ENCODE measurements at regions not wholly inside any gene's neighbourhood (a gene's known extent, or its start where the extent isn't known, plus 50 kb on each side); places are given as distances from the start of the nearest gene placed in this dataset.
"Not testable (repeated sequence)": the region's sequence is repeated elsewhere in the genome, so short reads cannot be mapped to it uniquely, and the experiment has no call there.

DNA sequence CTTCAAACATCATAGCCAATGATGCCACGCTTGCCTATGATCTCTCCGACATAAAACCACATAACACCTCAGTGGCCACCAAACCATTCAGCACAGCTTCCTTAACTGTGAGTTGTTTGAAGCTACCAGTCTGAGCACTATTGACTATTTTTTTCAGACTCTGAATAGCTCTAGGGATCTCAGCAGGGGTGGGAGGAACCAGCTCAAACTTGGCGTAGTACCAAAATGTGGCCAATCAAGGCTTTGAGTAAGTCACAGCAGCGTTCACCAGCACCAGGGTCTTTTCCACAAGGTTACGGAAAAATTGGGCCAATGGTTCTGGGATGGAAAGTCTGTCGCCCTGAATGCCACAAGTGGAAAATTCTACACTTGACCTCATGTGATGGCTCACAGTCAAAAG, 70.6 kb downstream of the SMPDL3A start:
- DNase-seq (ENCODE audit: low spot score), result no peak

DNA sequence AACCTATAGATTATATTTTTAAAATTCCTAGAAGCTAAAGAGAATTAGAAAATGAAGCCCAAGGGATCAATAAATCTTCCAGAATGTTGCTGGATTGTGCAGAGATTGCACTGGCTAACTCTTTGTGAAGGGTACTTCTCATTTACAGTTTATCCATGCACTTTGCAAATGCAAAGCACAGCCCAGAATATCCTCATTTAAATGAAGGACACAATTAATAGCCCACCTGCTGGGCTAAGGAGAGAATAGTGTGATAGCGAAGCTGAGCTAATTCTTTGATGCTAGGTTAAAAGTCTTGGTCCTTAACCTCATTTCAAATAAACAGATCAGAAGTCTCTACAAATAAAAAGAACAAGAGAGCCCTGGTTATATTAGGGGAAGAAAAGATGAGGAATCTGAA, 72.5 kb downstream of the SMPDL3A start:
- DNase-seq (ENCODE audit: low spot score), result no peak

DNA sequence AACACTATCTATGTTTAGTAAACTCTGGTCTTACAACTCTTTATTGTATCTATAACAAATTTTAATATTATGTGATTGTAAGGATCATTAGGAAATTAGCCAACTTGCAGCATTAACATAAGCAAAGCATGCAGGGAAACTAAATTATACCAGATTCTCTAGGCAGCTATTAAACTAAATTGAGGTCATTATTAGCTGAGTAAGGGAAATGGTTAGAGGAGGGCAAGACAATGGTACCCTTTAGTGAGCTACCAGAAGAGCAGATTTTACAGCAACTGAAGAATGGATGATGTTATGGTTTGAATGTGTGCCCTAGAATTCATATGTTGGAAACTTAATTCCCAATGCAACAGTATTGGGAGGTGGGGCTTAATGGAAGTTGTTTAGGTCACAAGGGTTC, 79.1 kb downstream of the SMPDL3A start:
- DNase-seq (ENCODE audit: low spot score), result no peak

DNA sequence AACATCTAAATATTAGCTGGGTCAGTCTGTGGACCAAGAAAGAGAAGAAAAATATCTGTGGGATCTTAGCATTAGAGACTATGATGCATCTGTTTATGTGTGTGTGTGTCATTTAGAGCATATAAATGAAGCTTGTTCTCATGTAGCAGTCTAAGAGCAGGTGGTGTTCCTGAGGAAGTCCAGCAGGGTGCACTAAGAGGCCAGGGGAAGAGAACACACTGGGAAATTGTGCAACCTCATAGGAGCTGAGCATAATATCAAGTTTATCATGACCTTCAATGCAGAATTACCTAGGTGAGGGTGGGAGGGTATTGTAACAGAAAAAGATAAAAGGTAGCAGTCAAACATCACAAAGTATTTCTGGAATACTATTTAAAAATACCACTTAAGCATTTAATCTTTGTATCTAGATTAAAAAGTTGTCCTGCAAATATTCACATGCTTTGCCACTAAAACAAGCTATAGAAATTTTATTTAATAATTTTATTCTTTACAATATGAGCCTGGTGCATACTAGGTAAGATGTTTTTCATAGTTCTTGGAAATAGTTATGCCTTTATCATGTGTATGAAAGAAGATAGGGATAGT, 80.5 kb downstream of the SMPDL3A start:
- DNase-seq (ENCODE audit: low spot score), result peak; percentile 42

DNA sequence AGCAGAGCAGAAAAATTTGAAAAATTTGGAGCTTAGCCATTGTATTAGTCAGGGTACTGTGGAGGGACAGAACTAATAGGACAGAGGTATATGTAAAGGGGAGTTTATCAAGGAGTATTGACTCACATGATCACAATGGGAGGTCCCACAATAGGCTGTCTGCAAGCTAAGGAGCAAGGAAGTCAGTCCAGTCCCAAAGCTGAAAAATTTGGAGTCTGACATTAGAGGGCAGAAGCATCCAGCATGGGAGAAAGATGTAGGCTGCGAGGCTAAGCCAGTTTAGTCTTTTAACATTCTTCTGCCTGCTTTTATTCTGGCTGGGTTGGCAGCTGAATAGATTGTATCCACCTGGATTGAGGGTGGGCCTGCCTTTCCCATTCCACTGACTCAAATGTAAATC, 82.0 kb downstream of the SMPDL3A start:
- DNase-seq (ENCODE audit: low spot score), result no peak

DNA sequence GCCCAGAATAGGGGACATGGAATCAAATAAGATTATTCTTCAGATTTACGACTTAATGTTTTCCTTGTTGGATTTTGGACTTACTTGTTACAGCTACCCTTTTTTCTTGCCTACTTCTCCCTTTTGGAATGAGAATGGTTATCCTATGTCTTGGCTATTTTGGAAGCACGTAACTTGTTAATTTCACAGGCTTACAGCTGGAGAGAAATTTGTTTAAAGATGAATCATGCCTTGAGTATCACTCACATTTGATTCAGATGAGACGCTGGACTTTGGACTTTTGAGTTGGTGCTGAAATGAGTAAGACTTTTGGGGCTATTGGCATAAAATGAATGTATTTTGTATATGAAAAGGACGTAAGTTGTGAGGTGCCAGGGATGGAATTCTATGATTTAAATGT, 83.3 kb downstream of the SMPDL3A start:
- no peak for DNase-seq (ENCODE audit: low spot score)

DNA sequence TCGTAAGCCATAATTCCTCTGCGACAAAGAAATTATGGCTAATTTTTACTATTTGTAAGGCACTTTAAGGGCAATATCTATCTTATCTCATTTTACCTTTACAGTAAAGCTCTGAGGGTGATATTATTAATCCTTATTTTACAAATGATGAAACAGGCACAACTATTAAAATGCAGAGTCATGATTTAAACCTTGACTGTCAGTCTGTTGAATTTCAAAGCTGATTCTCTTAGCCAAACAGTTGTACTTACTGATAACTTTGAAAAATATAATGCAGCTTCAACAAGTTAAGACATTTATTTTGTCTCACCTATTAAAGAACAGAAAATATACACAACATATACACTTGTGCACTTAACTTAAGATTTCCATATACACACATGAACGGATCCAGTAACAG, 88.2 kb downstream of the SMPDL3A start:
- DNase-seq (ENCODE audit: low spot score), result no peak

DNA sequence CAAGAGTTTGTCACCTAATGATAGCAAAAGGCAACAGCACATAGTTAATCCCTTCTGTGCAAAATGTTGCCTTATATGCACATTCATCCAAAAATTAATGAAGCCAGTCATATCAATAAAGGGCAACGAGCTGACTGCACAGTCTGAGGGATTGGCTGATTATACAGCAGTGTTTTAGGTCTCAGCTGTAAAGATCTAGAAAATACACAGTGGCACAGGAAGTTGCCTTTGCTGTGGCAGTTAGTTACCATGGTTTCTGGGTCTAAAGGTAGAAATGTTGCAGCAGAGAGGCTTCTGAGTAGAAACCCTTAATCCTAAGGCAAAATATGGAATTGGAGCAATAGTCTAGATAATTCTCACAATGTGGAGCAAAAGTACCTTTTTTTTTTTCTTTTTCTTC, 89.7 kb downstream of the SMPDL3A start:
- DNase-seq (ENCODE audit: low spot score), result no peak

DNA sequence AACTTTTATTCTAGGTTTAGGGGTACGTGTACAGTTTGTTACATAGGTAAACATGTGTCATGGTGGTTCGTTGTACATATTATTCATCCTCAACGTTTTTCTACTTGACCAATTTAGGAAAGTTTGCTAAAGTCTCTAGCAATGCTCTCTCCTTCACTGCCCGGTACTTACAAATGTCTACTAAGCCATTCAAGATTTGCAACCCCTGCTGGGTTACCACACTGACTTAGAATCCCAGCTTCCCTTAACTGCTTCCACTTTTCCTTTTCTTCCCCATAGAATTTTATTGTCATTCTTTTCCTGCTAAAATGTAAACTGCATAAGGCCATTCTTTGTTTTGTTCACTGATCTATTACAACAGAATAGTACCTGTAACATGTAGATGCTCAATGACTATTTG, 97.4 kb downstream of the SMPDL3A start:
- no peak for DNase-seq (ENCODE audit: low spot score)

DNA sequence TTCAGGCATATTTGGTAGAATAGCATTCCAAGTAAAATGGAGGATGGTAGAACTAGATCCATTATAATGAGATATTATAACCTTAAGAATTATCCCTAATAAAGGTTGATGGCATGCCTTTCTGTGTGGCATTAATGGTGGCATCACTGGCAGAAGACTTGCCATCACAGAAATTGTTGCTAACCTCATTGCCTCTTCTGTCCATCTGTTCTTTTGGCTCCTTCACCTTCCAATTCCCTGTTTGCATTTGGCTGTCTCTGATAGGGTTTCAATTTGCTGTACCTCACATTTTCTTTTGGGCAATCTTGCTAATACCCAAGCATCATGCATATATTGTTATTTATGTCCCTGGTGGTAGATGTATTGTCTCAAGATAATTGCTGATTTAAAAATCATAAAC, 98.9 kb downstream of the SMPDL3A start:
- DNase-seq (ENCODE audit: low spot score), result no peak

DNA sequence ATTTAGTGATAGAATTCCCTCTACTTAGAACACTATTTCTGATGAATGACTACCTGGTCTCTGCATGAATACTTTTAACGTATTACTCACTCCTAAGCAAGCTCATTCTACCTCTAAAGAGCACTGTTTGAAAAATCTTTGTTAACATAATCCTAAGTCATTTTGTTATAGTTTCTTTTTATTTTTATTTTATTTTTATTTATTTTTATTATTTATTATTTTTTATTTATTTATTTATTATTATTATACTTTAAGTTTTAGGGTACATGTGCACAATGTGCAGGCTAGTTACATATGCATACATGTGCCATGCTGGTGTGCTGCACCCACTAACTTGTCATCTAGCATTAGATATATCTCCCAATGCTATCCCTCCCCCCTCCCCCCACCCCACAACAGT, 99.6 kb downstream of the SMPDL3A start:
- DNase-seq (ENCODE audit: low spot score), result not testable (repeated sequence)

DNA sequence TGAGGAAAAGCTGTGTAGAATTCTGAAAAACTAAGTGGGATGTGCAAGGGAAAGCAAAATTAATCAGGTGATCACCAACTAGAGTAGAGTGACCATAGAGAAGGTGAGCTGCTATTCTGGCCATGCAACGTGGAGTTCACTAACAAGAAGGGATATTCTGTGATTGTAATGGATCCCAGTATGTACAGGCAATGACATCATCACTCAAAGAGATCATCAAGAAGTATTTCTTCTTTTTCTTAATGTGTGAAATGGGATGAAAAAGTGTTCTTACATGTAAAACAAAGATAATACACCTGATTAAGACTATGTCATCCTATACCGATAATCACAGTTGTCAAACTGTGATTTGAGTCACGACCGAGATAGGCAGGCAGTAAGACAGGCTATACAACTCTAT, 101.2 kb downstream of the SMPDL3A start:
- DNase-seq (ENCODE audit: low spot score), result no peak

DNA sequence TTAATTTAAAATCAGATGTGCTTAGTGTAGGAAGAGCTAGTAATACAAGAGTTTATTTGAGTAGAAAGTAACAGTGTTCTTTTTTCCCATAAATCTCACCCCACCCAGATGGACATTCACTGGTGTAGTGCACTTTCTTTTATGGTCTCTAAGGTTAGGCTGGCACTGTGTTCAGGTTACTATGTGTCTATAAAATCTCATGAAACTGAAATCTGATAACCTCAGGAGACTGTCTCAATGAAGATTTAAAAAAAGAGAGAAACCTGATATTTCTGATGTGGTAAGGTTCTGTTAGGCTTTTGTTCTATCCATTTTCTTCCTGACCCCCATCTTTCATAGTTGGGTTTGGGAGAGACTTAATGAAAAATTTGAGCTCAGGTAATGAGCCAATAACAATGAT, 101.2 kb upstream of the CLVS2 start:
- no peak for DNase-seq (ENCODE audit: low spot score)

DNA sequence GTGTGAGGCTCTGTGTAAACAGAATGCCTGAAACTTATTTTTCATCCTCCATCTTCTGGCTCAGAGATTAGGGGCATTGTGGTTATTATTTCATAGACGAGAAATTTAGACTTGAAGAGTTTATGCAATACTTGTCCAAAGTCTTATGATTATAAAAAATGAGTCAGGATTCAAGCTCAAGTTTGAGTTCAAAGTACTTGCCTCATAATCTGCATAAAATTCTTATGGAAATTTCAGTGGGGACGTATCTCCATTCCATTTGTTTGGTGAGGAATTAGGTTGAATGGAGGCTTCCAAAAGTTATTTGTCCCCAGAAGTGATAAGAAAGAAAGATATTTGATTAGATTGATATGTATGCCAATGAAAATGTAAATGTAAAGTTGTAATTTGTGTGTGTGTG, 93.7 kb upstream of the CLVS2 start:
- no peak for DNase-seq (ENCODE audit: low spot score)

DNA sequence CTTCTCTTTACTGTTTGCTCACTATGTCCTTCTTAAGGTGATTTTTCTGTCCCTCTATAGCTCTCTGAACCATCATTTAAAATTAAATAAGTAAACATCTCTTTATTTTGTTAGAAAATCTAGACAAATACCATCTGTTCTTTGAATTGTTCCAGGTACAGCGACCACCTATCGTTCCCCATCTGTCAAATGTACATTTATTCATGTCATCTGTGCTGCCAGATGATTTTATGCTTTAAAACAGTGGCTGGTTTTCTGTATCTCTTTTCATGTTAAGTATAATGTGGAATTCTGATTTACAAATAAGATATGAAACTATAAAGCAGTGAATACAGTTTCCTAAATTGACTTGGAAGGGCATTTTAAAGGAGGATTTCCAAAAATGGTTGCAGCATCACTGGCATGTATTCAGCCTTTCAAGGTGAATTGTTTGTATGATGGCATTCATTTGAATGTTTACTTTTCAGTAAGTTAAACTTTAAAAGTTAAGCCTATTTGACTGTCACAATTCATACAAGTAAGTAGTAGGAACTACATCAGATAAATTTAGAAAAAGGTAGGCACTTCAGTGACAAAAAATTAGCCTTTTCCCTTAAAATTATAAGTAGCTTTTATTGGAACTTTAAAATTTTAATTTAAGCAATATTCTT, 92.6 kb upstream of the CLVS2 start:
- no peak for DNase-seq (ENCODE audit: low spot score)

DNA sequence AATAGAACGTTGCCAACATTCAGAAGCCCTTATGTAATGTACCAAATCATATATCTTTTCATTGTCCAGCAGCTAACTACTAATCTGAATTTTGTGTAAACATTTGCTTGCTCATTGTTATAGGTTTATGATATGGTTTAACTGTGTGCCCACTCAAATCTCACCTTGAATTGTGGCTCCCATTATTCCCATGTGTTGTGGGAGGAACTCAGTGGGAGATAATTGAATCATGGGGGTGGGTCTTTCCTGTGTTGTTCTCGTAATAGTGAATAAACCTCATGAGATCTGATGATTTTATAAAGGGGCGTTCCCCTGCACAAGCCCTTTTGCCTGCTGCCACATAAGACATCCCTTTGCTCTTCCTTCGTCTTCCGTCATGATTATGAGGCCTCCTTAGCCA, 91.9 kb upstream of the CLVS2 start:
- DNase-seq (ENCODE audit: low spot score), result no peak

DNA sequence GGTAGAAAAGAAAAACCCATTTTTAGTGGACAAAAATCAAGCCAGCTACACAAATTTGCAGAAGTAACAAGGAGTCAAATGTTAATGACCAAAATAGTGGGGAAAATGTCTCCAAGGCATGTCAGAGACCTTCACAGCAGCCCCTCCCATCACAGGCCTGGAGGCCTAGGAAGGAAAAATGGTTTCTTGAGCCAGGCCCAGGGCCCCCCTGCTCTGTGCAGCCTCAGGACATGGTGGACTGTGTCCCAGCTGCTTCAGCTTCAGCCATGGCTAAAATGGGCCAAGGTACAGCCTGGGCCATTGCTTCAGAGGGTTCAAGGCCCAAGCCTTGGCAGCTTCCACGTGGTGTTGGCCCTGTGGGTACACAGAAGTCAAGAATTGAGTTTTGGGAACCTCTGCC, 82.5 kb upstream of the CLVS2 start:
- DNase-seq (ENCODE audit: low spot score), result no peak

DNA sequence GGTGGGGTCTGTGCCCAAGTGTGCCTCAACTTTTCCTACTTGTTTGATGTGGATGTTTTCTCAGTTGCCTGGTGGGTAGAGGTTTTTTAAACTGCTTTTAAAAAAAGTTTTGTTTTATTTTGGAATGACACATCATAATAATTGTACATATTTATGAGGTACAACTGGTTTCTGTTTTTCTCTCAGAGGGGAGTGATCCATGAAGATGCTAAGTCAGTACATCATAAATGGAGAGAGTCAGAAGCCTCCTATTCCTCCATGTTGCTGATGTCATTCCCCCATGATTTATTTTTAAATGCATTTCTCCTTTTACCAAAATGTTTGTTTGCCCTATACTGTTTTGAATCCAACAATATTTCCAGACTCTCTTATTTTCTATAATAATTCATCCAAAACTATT, 77.3 kb upstream of the CLVS2 start:
- DNase-seq (ENCODE audit: low spot score), result no peak

DNA sequence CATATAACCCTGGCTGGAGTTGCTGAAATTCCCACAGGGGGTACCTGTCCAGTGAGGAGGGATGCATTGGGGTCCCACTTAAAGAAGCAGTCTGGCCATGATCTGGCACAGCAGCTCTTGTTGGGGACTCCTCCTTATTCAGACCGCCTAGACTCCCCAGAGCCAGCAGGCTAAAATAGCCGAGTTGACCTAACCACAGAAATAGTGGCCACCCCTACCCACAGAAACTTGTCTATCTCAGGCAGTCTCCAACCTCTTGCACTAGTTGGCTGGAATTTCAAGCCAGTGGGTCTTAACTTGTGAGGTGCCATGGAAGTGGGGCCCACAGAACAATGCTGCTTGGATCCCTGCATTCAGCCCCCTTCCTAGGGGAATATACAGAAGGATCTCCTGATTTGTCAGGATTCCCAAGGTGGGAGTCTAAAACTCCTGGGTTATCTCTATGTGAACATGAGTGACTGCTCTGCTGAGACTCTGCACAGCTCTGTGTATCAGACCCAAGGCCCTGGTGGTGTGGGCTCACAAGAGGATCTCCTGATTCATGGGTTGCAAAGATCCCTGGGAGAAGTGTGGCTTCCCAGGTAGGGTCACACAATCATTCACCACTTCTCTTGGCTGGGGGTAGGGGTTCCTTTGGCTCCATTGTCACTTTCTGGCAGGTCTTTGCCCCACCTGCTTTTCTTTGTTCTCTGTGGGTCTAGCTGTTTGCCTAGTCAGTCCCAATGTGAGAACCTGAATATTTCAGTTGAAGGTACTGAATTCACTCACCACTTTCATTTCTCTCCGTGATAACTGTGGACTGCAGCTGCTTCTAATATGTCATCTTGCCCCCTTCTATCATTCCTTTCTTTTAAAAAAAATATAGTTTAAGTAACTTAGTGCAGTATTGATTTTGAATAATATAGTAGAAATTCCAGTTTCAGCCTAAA, 65.5 kb upstream of the CLVS2 start:
- DNase-seq (ENCODE audit: low spot score), result no peak

DNA sequence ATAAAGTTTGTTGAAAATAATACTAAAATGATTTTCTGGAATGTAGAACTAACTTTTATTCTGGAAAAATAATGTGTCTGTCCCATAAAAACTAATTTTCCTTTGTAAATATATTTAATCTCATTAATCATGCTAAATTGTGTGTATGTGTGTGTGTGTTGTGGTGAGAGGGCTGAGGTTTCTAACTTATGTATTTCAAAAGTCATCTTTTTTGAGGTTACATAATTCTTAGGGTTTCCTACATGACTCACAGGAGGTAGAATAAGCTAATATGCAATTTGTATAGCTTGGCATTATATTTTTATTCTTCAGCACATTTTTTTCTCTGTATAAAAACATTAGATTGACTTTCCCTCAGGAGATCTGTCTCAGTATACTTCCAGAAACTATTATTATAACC, 64.1 kb upstream of the CLVS2 start:
- no peak for DNase-seq (ENCODE audit: low spot score)

DNA sequence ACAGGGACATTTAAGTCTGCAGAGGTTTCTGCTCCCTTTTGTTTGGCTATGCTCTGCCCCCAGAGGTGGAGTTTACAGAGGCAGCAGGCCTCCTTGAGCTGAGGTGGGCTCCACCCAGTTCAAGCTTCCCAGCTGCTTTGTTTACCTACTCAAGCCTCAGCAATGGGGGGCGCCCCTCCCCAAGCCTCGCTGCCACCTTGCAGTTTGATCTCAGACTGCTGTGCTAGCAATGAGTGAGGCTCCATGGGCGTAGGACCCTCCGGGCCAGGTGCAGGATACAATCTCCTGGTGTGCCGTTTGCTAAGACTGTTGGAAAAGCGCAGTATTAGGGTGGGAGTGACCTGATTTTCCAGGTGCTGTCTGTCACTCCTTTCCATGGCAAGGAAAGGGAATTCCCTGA, 51.1 kb upstream of the CLVS2 start:
- not testable (repeated sequence) for DNase-seq (ENCODE audit: low spot score)

All from umbilical cord (tissue), 1 donor.